HCT116 (cell line): ENCODE measurements at regions not wholly inside any gene's neighbourhood (a gene's known extent, or its start where the extent isn't known, plus 50 kb on each side); places are given as distances from the start of the nearest gene placed in this dataset.

Source experiments
- ATAC-seq: fragments of 200-7000 bp; cut with Tn5 transposase; 2 replicates; pipeline ENCODE4 v1.9.1; 2020; ENCODE audit warnings: mild to moderate bottlenecking, moderate library complexity
- BruUV-seq: library from RNA; stranded (reverse); fragments of 400-500 nt; replicated peaks from 2 replicates; lab custom pipeline; 2021; lab: Mats Ljungman, UMichigan
- CTCF ChIA-PET: fragments of 300-600 bp; sonication (Branson Sonifier 250); formaldehyde crosslinking; loops from one replicate; lab custom pipeline; 2021; ENCODE audit warnings: antibody characterized with exemption; lab: Charles Lee
- POLR2A ChIA-PET: fragments of 300-600, 350-600 bp; sonication (Branson Sonifier 250); formaldehyde crosslinking; loops from one replicate; lab custom pipeline; 2021; ENCODE audit warnings: antibody characterized with exemption; lab: Charles Lee
- RAD21 ChIA-PET, 2 experiments: fragments of 300-600 bp; sonication (Branson Sonifier 250); formaldehyde crosslinking; loops; one replicate each; lab custom pipeline; 2023; ENCODE audit warnings: low total read pairs in 2 of 2; ENCODE audit not compliant: uncharacterized antibody in 2 of 2, unreplicated experiment in 2 of 2, low non-redundant PET in 1 of 2; lab: Charles Lee
- DNase-seq: peaks from one replicate; pipeline ENCODE4 v3.0.0-alpha.2; 2010; ENCODE audit warnings: low read depth, low spot score
- H2AFZ ChIP-seq: fragments of 200-600 bp; shearing (Covaris generic), sonication (generic); 2 replicates; pipeline ENCODE4 v1.6.1; 2017; ENCODE audit warnings: low read depth, mixed run types, mixed read lengths, antibody characterized with exemption, low read length; ENCODE audit not compliant: poor library complexity, severe bottlenecking
- H3K27ac ChIP-seq: 2 replicates; pipeline ENCODE4 v1.5.1; 2012; ENCODE audit warnings: low read depth, low read length
- H3K27me3 ChIP-seq: fragments of 200-600 bp; sonication (generic); 2 replicates; pipeline ENCODE4 v1.6.1; 2016; ENCODE audit warnings: mixed run types, low read length, mixed read lengths; ENCODE audit not compliant: insufficient read depth
- H3K36me3 ChIP-seq, 2 experiments: fragments of 200-500 bp in 1 of 2; fragments of 200-600 bp in 1 of 2; sonication (Bioruptor generic) in 1 of 2; sonication (generic) in 1 of 2; 2 replicates each; pipeline versions ENCODE4 v1.5.1 to v1.6.1; 2014 to 2016; ENCODE audit warnings: low read length in 2 of 2, inconsistent platforms in 1 of 2, mixed read lengths in 1 of 2, mixed run types in 1 of 2; ENCODE audit not compliant: insufficient read depth in 2 of 2, control insufficient read depth in 1 of 2
- H3K4me1 ChIP-seq, 2 experiments: fragments of 200-600 bp in 1 of 2; sonication (generic) in 1 of 2; 2 replicates each; pipeline versions ENCODE4 v1.5.1 to v1.6.1; 2012 to 2017; ENCODE audit warnings: low read length in 2 of 2, inconsistent platforms in 1 of 2, mild to moderate bottlenecking in 1 of 2, mixed read lengths in 1 of 2, mixed run types in 1 of 2, moderate library complexity in 1 of 2; ENCODE audit not compliant: insufficient read depth in 2 of 2, control insufficient read depth in 1 of 2
- H3K4me2 ChIP-seq: fragments of 200-600 bp; sonication (generic); 2 replicates; pipeline ENCODE4 v1.6.1; 2017; ENCODE audit warnings: mixed run types, low read length, mixed read lengths
- H3K4me3 ChIP-seq, 2 experiments: fragments of 200-600 bp in 1 of 2; sonication (generic) in 1 of 2; replicated peaks in 1 of 2; 2 replicates each; pipeline ENCODE4 v1.5.1; 2011 to 2016; ENCODE audit warnings: low read length in 2 of 2, control low read depth in 1 of 2, low read depth in 1 of 2, mild to moderate bottlenecking in 1 of 2, mixed read lengths in 1 of 2, mixed run types in 1 of 2
- H3K79me2 ChIP-seq: fragments of 200-600 bp; sonication (generic); 2 replicates; pipeline ENCODE4 v1.6.1; 2017; ENCODE audit warnings: mild to moderate bottlenecking, mixed run types, low read length, moderate library complexity, mixed read lengths; ENCODE audit not compliant: insufficient read depth
- H3K9ac ChIP-seq: fragments of 200-600 bp; sonication (generic); 2 replicates; pipeline ENCODE4 v1.6.1; 2016; ENCODE audit warnings: low read length, mixed read lengths
- H3K9me2 ChIP-seq: fragments of 200-600 bp; sonication (generic), shearing (Covaris generic); 2 replicates; pipeline ENCODE4 v1.6.1; 2017; ENCODE audit warnings: mixed run types, mild to moderate bottlenecking, moderate library complexity; ENCODE audit not compliant: insufficient read depth
- H3K9me3 ChIP-seq, 2 experiments: fragments of 200-500 bp in 1 of 2; fragments of 200-600 bp in 1 of 2; sonication (Bioruptor generic) in 1 of 2; sonication (generic) in 1 of 2; 2 replicates each; pipeline ENCODE4 v1.6.1; 2014 to 2017; ENCODE audit warnings: low read length in 2 of 2, mixed read lengths in 2 of 2, inconsistent platforms in 1 of 2, low read depth in 1 of 2, mild to moderate bottlenecking in 1 of 2, mixed run types in 1 of 2, moderate library complexity in 1 of 2; ENCODE audit not compliant: control insufficient read depth in 1 of 2, insufficient read depth in 1 of 2
- H4K20me1 ChIP-seq: fragments of 200-600 bp; sonication (generic), shearing (Covaris generic); 2 replicates; pipeline ENCODE4 v1.6.1; 2017; ENCODE audit warnings: mixed run types, mild to moderate bottlenecking, moderate library complexity; ENCODE audit not compliant: insufficient read depth
- ATF3 ChIP-seq: IDR thresholded peaks from 2 replicates; pipeline ENCODE4 v1.6.1; 2012
- CBX3 ChIP-seq: IDR thresholded peaks from 2 replicates; pipeline ENCODE4 v1.6.1; 2012; ENCODE audit warnings: low read depth
- CEBPB ChIP-seq: IDR thresholded peaks from 2 replicates; pipeline ENCODE4 v1.6.1; 2012; ENCODE audit warnings: low read depth
- EGR1 ChIP-seq: IDR thresholded peaks from 2 replicates; pipeline ENCODE4 v1.6.1; 2012; ENCODE audit warnings: low read depth
- ELF1 ChIP-seq: IDR thresholded peaks from 2 replicates; pipeline ENCODE4 v1.6.1; 2012; ENCODE audit warnings: low read depth, borderline replicate concordance
- EZH2phosphoT487 ChIP-seq: fragments of 200-600 bp; IDR thresholded peaks from 2 replicates; pipeline ENCODE4 v1.6.1; 2018; ENCODE audit warnings: antibody characterized with exemption, borderline replicate concordance
- FOSL1 ChIP-seq: IDR thresholded peaks from 2 replicates; pipeline ENCODE4 v1.6.1; 2012; ENCODE audit warnings: low read depth
- MAX ChIP-seq: IDR thresholded peaks from 2 replicates; pipeline ENCODE4 v1.6.1; 2012
- POLR2AphosphoS5 ChIP-seq: IDR thresholded peaks from 2 replicates; pipeline ENCODE4 v1.6.1; 2011; ENCODE audit warnings: mild to moderate bottlenecking, low read depth, low read length, moderate library complexity
- RAD21 ChIP-seq: IDR thresholded peaks from 2 replicates; pipeline ENCODE4 v1.6.1; 2012; ENCODE audit warnings: low read depth, mild to moderate bottlenecking
- SP1 ChIP-seq: IDR thresholded peaks from 2 replicates; pipeline ENCODE4 v1.6.1; 2012; ENCODE audit warnings: low read depth
- SRF ChIP-seq: IDR thresholded peaks from 2 replicates; pipeline ENCODE4 v1.6.1; 2012; ENCODE audit warnings: low read depth
- TCF7L2 ChIP-seq: IDR thresholded peaks from 2 replicates; pipeline ENCODE4 v1.7.0; 2011; ENCODE audit warnings: borderline replicate concordance, inconsistent platforms; ENCODE audit not compliant: insufficient read depth, insufficient read length; ENCODE audit errors: extremely low read depth
- YY1 ChIP-seq: IDR thresholded peaks from 2 replicates; pipeline ENCODE4 v1.6.1; 2011; ENCODE audit warnings: low read length, low read depth, moderate library complexity, mild to moderate bottlenecking; ENCODE audit not compliant: insufficient replicate concordance; ENCODE audit errors: extremely low read depth
- ZFX ChIP-seq: fragments of 450-650 bp; IDR thresholded peaks from 2 replicates; pipeline ENCODE4 v1.6.1; 2017
- ZNF274 ChIP-seq: fragments of 200-500 bp; sonication (Bioruptor generic); IDR thresholded peaks from 2 replicates; pipeline ENCODE4 v1.6.1; 2014; ENCODE audit warnings: mild to moderate bottlenecking, low read depth, low read length, inconsistent platforms
- intact Hi-C: fragments of 100-400 bp; cut with micrococcal nuclease; formaldehyde crosslinking; loops from 2 replicates; pipeline ENCODE4 v1.10.0; 2022
- TF ChIP-seq, protein P1 (sequence below): IDR thresholded peaks from 2 replicates; pipeline ENCODE4 v1.6.1; 2011; ENCODE audit warnings: mild to moderate bottlenecking, low read length, moderate library complexity; ENCODE audit not compliant: insufficient replicate concordance; ENCODE audit errors: extremely low read depth

GRCh38 chr6:21648475-21649050, 55.0 kb downstream of the SOX4 start:
- ChIA-PET POLR2A (interaction anchor here (0.6 kb wide), 1 partner anchor 701 kb away, joined by 4 read pairs; no protein-coding TSS in a partner anchor), RAD21 (no interaction called here), CTCF (no interaction called here)
- no peaks in the 10 kb centered on the region for H4K20me1 ChIP-seq
- no peak overlapping the region for H3K27ac ChIP-seq
- no peak overlapping the region for H3K4me3 ChIP-seq
- H3K9me2 ChIP-seq, result no peaks in the 10 kb centered on the region
- H3K4me1 ChIP-seq, result no peaks in the 10 kb centered on the region
- H3K4me2 ChIP-seq, result no peak overlapping the region
- no peaks in the 10 kb centered on the region for H3K36me3 ChIP-seq
- H3K9me3 ChIP-seq, result no peaks in the 10 kb centered on the region
- H2AFZ ChIP-seq, result no peak overlapping the region
- BruUV-seq, result no TSS peak
- H3K9ac ChIP-seq, result no peak overlapping the region
- TF ChIP-seq EGR1 (no peak), ZNF274 (no peak), ATF3 (no peak), CBX3 (no peak), YY1 (no peak), SP1 (no peak), ELF1 (no peak), ZFX (no peak), EZH2phosphoT487 (no peak), RAD21 (no peak), SRF (no peak), CEBPB (no peak), MAX (no peak), TCF7L2 (no peak), FOSL1 (no peak), POLR2AphosphoS5 (no peak)
- TF ChIP-seq, protein P1, sequence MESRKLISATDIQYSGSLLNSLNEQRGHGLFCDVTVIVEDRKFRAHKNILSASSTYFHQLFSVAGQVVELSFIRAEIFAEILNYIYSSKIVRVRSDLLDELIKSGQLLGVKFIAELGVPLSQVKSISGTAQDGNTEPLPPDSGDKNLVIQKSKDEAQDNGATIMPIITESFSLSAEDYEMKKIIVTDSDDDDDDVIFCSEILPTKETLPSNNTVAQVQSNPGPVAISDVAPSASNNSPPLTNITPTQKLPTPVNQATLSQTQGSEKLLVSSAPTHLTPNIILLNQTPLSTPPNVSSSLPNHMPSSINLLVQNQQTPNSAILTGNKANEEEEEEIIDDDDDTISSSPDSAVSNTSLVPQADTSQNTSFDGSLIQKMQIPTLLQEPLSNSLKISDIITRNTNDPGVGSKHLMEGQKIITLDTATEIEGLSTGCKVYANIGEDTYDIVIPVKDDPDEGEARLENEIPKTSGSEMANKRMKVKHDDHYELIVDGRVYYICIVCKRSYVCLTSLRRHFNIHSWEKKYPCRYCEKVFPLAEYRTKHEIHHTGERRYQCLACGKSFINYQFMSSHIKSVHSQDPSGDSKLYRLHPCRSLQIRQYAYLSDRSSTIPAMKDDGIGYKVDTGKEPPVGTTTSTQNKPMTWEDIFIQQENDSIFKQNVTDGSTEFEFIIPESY, result no peak
- no peaks in the 10 kb centered on the region for H3K27me3 ChIP-seq
- DNase-seq (no peak), ATAC-seq (no peak)
- intact Hi-C loops, result no loop called here
- H3K79me2 ChIP-seq, result no peaks in the 10 kb centered on the region
